WTC11 (cell line): ENCODE measurements at regions not wholly inside any gene's neighbourhood (a gene's known extent, or its start where the extent isn't known, plus 50 kb on each side); places are given as distances from the start of the nearest gene placed in this dataset.

ENCODE experiments used
- CBFB ChIP-seq: sonication (generic); formaldehyde crosslinking; IDR thresholded peaks from 2 replicates; pipeline ENCODE4 v1.8.1; 2022; ENCODE audit warnings: mild to moderate bottlenecking, low read depth, missing genetic modification reagents
- CREB1 ChIP-seq: sonication (generic); formaldehyde crosslinking; IDR thresholded peaks from 2 replicates; pipeline ENCODE4 v1.8.0; 2023; ENCODE audit warnings: mild to moderate bottlenecking, missing genetic modification reagents
- TF ChIP-seq, protein P1 (sequence below): fragments of 200-600 bp; IDR thresholded peaks from 2 replicates; pipeline ENCODE4 v1.8.0; 2022; ENCODE audit warnings: antibody characterized with exemption
- TF ChIP-seq, protein P2 (sequence below): sonication (generic); formaldehyde crosslinking; IDR thresholded peaks from 2 replicates; pipeline ENCODE4 v1.8.0; 2023; ENCODE audit warnings: missing genetic modification reagents

DNA sequence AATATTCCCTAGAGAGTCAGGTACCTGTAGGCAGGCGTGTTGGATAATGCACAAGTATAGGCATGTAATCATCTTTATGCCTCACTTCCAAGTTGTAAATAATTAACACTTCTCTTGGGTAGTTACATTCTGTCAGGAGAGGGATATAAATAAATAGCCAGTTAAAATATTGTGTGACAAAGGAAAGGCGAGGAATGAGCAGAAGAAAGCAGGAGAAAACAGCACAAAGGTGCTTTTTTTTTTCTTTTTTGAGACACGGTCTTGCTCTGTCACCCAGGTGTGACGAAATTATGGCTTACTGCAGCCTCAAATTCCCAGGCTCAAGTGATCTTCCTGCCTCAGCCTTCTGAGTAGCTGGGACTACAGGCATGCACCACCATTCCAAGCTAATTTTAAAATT is 99.2 kb upstream of the LYZL2 start:
- TF ChIP-seq CREB1 (CRISPR knock-in tag) (no peak), CBFB (CRISPR knock-in tag) (no peak)
- TF ChIP-seq, protein P1, sequence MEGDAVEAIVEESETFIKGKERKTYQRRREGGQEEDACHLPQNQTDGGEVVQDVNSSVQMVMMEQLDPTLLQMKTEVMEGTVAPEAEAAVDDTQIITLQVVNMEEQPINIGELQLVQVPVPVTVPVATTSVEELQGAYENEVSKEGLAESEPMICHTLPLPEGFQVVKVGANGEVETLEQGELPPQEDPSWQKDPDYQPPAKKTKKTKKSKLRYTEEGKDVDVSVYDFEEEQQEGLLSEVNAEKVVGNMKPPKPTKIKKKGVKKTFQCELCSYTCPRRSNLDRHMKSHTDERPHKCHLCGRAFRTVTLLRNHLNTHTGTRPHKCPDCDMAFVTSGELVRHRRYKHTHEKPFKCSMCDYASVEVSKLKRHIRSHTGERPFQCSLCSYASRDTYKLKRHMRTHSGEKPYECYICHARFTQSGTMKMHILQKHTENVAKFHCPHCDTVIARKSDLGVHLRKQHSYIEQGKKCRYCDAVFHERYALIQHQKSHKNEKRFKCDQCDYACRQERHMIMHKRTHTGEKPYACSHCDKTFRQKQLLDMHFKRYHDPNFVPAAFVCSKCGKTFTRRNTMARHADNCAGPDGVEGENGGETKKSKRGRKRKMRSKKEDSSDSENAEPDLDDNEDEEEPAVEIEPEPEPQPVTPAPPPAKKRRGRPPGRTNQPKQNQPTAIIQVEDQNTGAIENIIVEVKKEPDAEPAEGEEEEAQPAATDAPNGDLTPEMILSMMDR, result no peak
- TF ChIP-seq, protein P2, sequence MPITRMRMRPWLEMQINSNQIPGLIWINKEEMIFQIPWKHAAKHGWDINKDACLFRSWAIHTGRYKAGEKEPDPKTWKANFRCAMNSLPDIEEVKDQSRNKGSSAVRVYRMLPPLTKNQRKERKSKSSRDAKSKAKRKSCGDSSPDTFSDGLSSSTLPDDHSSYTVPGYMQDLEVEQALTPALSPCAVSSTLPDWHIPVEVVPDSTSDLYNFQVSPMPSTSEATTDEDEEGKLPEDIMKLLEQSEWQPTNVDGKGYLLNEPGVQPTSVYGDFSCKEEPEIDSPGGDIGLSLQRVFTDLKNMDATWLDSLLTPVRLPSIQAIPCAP (CRISPR knock-in tag), result no peak
